ENCODE measurements at regions not wholly inside any gene's neighbourhood (a gene's known extent, or its start where the extent isn't known, plus 50 kb on each side); places are given as distances from the start of the nearest gene placed in this dataset.
A peak's percentile ranks its signal among the peaks of the same experiment; 100 is the strongest.

- TF ChIP-seq, protein P1, sequence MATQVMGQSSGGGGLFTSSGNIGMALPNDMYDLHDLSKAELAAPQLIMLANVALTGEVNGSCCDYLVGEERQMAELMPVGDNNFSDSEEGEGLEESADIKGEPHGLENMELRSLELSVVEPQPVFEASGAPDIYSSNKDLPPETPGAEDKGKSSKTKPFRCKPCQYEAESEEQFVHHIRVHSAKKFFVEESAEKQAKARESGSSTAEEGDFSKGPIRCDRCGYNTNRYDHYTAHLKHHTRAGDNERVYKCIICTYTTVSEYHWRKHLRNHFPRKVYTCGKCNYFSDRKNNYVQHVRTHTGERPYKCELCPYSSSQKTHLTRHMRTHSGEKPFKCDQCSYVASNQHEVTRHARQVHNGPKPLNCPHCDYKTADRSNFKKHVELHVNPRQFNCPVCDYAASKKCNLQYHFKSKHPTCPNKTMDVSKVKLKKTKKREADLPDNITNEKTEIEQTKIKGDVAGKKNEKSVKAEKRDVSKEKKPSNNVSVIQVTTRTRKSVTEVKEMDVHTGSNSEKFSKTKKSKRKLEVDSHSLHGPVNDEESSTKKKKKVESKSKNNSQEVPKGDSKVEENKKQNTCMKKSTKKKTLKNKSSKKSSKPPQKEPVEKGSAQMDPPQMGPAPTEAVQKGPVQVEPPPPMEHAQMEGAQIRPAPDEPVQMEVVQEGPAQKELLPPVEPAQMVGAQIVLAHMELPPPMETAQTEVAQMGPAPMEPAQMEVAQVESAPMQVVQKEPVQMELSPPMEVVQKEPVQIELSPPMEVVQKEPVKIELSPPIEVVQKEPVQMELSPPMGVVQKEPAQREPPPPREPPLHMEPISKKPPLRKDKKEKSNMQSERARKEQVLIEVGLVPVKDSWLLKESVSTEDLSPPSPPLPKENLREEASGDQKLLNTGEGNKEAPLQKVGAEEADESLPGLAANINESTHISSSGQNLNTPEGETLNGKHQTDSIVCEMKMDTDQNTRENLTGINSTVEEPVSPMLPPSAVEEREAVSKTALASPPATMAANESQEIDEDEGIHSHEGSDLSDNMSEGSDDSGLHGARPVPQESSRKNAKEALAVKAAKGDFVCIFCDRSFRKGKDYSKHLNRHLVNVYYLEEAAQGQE (IDR thresholded peaks at IDR 0.05; ENCODE audit: borderline replicate concordance in 1 of 2, low read depth in 1 of 2, low read length in 2 of 2): peak in 1 of 2 experiments; percentile 43; a peak in 1 of 4 replicates
- TF ChIP-seq IRF2 (CRISPR knock-in tag; IDR thresholded peaks at IDR 0.05) (0 out of 2 replicates have a peak, but pooled peaks have one; percentile 15), ZBTB7B (CRISPR knock-in tag; IDR thresholded peaks at IDR 0.05) (0 out of 2 replicates have a peak, but pooled peaks have one; percentile 23), ZSCAN20 (CRISPR knock-in tag; IDR thresholded peaks at IDR 0.05; ENCODE audit: borderline replicate concordance) (no peak), ATF1 (CRISPR knock-in tag; IDR thresholded peaks at IDR 0.05) (no peak), ZNF644 (CRISPR knock-in tag; IDR thresholded peaks at IDR 0.05; ENCODE audit: low read depth) (peak; percentile 68), CREB1 (IDR thresholded peaks at IDR 0.05) (no peak), CREB1 (CRISPR knock-in tag; IDR thresholded peaks at IDR 0.05) (0 out of 2 replicates have a peak, but pooled peaks have one; percentile 21), TEAD3 (CRISPR knock-in tag; optimal IDR thresholded peaks at IDR 0.05; ENCODE audit: borderline replicate concordance) (peak; percentile 56), RXRB (CRISPR knock-in tag; IDR thresholded peaks at IDR 0.05; ENCODE audit: borderline replicate concordance) (peak; percentile 53), ZNF549 (CRISPR knock-in tag; IDR thresholded peaks at IDR 0.05) (no peak), SAP130 (CRISPR knock-in tag; IDR thresholded peaks at IDR 0.05; ENCODE audit: low read depth) (peak; percentile 45; the same call in 1 of the 2 replicates)
- TF ChIP-seq, protein P2, sequence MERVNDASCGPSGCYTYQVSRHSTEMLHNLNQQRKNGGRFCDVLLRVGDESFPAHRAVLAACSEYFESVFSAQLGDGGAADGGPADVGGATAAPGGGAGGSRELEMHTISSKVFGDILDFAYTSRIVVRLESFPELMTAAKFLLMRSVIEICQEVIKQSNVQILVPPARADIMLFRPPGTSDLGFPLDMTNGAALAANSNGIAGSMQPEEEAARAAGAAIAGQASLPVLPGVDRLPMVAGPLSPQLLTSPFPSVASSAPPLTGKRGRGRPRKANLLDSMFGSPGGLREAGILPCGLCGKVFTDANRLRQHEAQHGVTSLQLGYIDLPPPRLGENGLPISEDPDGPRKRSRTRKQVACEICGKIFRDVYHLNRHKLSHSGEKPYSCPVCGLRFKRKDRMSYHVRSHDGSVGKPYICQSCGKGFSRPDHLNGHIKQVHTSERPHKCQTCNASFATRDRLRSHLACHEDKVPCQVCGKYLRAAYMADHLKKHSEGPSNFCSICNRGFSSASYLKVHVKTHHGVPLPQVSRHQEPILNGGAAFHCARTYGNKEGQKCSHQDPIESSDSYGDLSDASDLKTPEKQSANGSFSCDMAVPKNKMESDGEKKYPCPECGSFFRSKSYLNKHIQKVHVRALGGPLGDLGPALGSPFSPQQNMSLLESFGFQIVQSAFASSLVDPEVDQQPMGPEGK (CRISPR knock-in tag; IDR thresholded peaks at IDR 0.05): 0 out of 2 replicates have a peak, but pooled peaks have one; percentile 23
- TF ChIP-seq, protein P3, sequence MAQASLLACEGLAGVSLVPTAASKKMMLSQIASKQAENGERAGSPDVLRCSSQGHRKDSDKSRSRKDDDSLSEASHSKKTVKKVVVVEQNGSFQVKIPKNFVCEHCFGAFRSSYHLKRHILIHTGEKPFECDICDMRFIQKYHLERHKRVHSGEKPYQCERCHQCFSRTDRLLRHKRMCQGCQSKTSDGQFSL (CRISPR knock-in tag; IDR thresholded peaks at IDR 0.05): no peak
- TF ChIP-seq, protein P4, sequence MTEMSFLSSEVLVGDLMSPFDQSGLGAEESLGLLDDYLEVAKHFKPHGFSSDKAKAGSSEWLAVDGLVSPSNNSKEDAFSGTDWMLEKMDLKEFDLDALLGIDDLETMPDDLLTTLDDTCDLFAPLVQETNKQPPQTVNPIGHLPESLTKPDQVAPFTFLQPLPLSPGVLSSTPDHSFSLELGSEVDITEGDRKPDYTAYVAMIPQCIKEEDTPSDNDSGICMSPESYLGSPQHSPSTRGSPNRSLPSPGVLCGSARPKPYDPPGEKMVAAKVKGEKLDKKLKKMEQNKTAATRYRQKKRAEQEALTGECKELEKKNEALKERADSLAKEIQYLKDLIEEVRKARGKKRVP (CRISPR knock-in tag; IDR thresholded peaks at IDR 0.05): peak in 1 of 2 experiments; percentile 73; a peak in 2 of 4 replicates
- TF ChIP-seq, protein P5, sequence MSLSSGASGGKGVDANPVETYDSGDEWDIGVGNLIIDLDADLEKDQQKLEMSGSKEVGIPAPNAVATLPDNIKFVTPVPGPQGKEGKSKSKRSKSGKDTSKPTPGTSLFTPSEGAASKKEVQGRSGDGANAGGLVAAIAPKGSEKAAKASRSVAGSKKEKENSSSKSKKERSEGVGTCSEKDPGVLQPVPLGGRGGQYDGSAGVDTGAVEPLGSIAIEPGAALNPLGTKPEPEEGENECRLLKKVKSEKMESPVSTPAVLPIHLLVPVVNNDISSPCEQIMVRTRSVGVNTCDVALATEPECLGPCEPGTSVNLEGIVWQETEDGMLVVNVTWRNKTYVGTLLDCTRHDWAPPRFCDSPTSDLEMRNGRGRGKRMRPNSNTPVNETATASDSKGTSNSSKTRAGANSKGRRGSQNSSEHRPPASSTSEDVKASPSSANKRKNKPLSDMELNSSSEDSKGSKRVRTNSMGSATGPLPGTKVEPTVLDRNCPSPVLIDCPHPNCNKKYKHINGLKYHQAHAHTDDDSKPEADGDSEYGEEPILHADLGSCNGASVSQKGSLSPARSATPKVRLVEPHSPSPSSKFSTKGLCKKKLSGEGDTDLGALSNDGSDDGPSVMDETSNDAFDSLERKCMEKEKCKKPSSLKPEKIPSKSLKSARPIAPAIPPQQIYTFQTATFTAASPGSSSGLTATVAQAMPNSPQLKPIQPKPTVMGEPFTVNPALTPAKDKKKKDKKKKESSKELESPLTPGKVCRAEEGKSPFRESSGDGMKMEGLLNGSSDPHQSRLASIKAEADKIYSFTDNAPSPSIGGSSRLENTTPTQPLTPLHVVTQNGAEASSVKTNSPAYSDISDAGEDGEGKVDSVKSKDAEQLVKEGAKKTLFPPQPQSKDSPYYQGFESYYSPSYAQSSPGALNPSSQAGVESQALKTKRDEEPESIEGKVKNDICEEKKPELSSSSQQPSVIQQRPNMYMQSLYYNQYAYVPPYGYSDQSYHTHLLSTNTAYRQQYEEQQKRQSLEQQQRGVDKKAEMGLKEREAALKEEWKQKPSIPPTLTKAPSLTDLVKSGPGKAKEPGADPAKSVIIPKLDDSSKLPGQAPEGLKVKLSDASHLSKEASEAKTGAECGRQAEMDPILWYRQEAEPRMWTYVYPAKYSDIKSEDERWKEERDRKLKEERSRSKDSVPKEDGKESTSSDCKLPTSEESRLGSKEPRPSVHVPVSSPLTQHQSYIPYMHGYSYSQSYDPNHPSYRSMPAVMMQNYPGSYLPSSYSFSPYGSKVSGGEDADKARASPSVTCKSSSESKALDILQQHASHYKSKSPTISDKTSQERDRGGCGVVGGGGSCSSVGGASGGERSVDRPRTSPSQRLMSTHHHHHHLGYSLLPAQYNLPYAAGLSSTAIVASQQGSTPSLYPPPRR (CRISPR knock-in tag; IDR thresholded peaks at IDR 0.05; ENCODE audit: borderline replicate concordance): peak; percentile 52; the same call in 1 of the 2 replicates
These were observed 118.4 kb upstream of the AKIRIN2 start (continued) for GRCh38 chr6:87820343-87820984.
